NOMO-1 treated with DMSO at 0.1 percent for 48 hours (cell line): ENCODE measurements at regions not wholly inside any gene's neighbourhood (a gene's known extent, or its start where the extent isn't known, plus 50 kb on each side); places are given as distances from the start of the nearest gene placed in this dataset.
A peak's percentile ranks its signal among the peaks of the same experiment; 100 is the strongest.
"Not testable (repeated sequence)": the region's sequence is repeated elsewhere in the genome, so short reads cannot be mapped to it uniquely, and the experiment has no call there.

Experiments
- DNase-seq: peaks from one replicate; lab custom pipeline; 2025; ENCODE audit not compliant: unreplicated experiment; lab: John Stamatoyannopoulos, UW

- DNase-seq, result no peak
Observed at GRCh38 chr10:125554753-125555152, 128.2 kb downstream of the TEX36 start.

- DNase-seq, result no peak
Observed at GRCh38 chr10:125554016-125554703, 128.8 kb downstream of the TEX36 start.

DNA sequence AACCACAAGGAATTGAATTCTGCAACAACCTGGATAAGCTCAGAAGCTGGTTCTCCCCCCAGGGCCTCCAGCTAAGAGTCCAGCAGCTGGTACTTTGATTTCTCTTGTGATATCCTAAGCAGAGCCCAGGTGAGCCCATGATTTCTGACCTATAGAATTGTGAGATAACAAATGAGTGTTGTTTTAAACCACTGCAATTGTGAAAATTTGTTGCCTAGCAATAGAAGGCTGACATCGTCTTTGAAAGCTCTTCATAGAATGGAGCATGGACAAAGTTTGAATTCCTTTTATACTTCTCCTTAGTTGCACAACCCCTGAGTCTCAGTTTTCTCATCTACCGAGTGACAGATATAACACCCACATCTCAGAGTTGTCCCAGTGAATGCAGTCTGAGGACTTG is 129.9 kb downstream of the TEX36 start:
- no peak for DNase-seq

DNA sequence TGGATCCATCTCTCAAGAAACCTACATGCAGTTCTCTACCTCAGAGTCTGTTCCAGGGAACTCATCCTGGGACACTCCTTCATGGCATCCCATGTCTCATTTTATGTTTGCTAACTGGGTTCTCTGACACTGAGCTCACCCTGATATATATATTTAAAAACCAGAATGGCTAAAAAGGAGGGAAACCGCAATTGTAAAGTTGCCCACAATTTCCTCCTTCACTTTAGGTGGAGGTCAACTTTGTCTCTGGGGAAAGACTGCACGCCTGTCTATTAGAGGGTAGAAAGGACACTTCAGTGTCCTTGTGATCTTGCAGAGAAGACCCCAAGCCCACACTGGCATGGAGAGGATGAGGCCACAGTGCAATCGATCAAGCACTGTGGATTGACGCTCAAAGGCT is 131.7 kb downstream of the TEX36 start:
- peak; percentile 13 for DNase-seq

DNA sequence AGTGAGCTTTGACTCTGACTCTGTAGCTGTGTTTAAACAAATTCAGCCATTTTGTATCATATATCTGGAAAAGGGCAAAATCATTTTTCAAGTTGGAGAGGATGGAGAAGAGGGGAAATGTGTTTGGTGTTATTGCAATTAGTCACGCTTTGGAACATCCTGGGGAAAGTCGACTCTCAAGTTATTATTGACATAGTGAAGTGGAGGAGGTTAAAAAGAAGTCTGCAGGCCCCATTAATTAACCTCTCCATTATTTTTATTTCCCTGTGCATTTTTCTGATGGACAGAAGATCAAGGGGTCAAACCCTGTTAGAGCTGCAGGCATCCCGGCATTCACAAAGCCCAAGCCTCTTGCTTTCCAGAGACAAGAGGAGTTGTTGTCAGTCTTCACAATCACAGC is 132.6 kb downstream of the TEX36 start:
- no peak for DNase-seq

DNA sequence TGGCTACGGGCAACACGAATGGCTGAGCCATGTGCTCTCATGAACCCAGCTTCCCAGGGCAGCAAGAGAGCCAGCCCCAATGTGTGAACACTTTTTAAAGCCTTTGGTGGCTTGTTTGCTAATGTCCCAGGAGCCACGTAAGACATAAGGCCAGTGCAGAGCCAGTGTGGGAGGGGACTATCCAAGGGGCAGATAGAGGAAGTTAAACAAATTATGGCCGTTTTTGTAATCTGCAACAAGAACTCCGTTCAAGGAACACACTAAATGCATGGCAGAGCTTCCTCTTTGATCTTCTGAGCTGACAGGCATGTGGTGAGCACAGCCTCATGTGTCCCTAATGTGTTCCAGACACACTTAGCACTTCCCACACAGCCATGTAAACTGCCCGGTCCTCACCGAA is 133.3 kb downstream of the TEX36 start:
- peak; percentile 79 for DNase-seq

GRCh38 chr10:125548878-125549277 is 134.1 kb downstream of the TEX36 start:
- no peak for DNase-seq

DNA sequence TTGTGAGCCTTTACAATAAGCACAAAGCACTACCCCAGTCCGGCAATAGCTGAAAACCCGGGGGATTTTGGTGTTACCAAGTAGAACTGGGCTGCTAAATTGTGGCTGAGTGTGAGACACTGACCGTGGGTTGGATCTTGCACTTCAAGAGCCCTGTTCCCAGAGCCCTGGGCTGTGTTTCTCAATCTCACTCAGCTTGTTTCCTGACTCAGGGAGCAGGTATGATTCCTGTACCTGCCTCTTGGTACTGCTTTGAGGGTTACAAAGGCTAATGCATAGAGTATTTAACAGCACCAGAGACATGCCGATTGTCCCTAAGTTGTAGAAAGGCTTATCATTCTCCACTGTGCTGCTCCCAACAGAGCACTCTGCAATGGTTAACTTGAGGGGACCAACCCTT is 134.6 kb downstream of the TEX36 start:
- DNase-seq, result no peak

- no peak for DNase-seq
Observed at GRCh38 chr10:125547010-125547650, 135.8 kb downstream of the TEX36 start.

GRCh38 chr10:125543796-125544195 is 139.2 kb downstream of the TEX36 start:
- DNase-seq, result no peak

- DNase-seq, result no peak
Observed at GRCh38 chr10:125538947-125539731, 143.8 kb downstream of the TEX36 start.

- DNase-seq, result no peak
Observed at GRCh38 chr10:125536236-125536635, 146.7 kb downstream of the TEX36 start.

DNA sequence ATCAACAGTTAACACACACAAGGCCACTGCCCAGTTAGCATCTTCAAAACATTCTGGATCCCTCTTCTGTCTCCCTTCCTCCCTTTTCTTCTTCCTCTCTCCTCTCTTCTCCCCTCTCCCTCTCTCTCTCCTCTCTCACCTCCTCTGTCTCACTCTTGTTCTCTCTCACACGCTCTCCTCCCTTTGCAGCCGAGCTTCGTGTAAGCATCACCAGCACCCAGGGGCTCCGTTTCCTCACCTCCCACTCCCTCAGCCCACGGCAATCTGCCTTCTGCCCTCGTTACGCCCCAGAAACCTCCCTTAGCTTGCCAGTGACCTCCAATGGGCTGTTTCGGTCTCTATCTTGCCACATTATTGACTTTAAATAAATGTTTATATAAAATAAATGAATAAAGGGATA is 147.4 kb downstream of the TEX36 start:
- no peak for DNase-seq

GRCh38 chr10:125534515-125534914 is 148.4 kb downstream of the TEX36 start:
- no peak for DNase-seq

- DNase-seq, result no peak
Observed at GRCh38 chr10:125533866-125534265, 149.1 kb downstream of the TEX36 start.

GRCh38 chr10:125531465-125531864 is 151.5 kb downstream of the TEX36 start:
- no peak for DNase-seq

GRCh38 chr10:125523347-125523746 is 159.6 kb downstream of the TEX36 start:
- DNase-seq, result no peak

DNA sequence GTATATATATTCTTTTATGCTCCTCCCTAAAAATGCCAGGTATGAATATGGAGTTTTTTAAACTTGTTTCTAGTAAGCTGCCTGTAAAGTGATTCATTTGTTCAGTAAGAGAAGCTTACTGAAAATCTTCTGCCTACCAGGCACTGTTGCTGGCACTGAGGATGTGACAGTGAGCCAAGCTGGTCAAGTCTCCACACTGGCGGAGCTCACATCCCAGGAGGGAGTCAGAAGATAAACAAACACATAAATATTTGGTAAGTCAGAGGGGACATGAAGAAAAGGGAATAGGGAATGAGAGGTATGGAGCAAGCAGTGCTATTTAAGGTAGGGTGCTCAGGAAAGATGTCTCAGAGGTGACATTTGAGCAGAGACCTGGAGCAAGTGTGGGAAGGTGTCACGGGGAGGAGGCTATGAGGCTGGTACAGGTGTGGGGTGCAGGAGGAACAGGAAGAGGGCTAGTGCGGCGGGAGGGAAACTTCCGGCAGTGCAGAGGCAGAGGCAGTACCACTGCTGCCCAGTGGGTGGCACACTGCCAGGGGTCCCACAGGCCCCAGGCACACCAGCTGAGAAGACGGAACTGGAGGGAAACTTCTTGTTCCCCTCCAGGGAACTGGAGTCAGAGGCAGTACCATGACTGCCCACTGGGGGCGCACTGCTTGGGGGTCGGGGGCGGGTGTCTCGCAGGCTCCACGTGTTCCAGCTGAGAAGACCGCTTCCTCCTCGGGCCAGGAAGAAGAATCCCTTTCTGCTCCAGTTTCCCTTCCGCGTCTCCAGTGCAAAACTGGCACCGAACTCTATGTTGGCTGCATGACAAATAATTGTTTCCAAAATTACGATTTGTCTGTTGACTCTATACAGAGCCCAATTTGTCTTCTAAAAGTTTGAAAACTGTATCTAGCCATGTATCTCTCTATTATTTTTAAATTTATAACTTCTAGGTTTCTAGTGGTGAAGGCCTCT is 161.0 kb downstream of the TEX36 start:
- DNase-seq, result peak; percentile 2

- no peak for DNase-seq
Observed at GRCh38 chr10:125520968-125521367, 162.0 kb downstream of the TEX36 start.

- not testable (repeated sequence) for DNase-seq
Observed at GRCh38 chr10:125518397-125518796, 164.6 kb downstream of the TEX36 start.

- no peak for DNase-seq
Observed at GRCh38 chr10:125515571-125515970, 167.4 kb downstream of the TEX36 start.
